GM12892 (cell line): ENCODE measurements at regions not wholly inside any gene's neighbourhood (a gene's known extent, or its start where the extent isn't known, plus 50 kb on each side); places are given as distances from the start of the nearest gene placed in this dataset.

Experiments
- DNase-seq: peaks from one replicate; pipeline ENCODE4 v3.0.0; 2011; ENCODE audit not compliant: insufficient read length
- FAIRE-seq: peaks from 2 replicates; lab custom pipeline; 2011; peaks lifted over from hg19 to GRCh38; lab: Jason Lieb, UNC
- POLR2A ChIP-seq: IDR thresholded peaks from 2 replicates; pipeline ENCODE4 v1.6.1; 2011; ENCODE audit warnings: low read depth, low read length, control low read depth
- POLR2AphosphoS5 ChIP-seq: IDR thresholded peaks from 2 replicates; pipeline ENCODE4 v1.6.1; 2011; ENCODE audit warnings: low read depth, low read length, control low read depth
- TAF1 ChIP-seq: IDR thresholded peaks from 2 replicates; pipeline ENCODE4 v1.6.1; 2011; ENCODE audit warnings: low read depth, mild to moderate bottlenecking, control low read depth, low read length, borderline replicate concordance

GRCh38 chr14:71610149-71610548 is 322.1 kb upstream of the RGS6 start:
- TF ChIP-seq POLR2A (no peak), POLR2AphosphoS5 (no peak), TAF1 (no peak)
- no peak for DNase-seq
- FAIRE-seq: no peak

- DNase-seq (no peak), FAIRE-seq (no peak)
- TF ChIP-seq POLR2A (no peak), TAF1 (no peak), POLR2AphosphoS5 (no peak)
Measured at GRCh38 chr14:71610797-71611196, 321.4 kb upstream of the RGS6 start.

DNA sequence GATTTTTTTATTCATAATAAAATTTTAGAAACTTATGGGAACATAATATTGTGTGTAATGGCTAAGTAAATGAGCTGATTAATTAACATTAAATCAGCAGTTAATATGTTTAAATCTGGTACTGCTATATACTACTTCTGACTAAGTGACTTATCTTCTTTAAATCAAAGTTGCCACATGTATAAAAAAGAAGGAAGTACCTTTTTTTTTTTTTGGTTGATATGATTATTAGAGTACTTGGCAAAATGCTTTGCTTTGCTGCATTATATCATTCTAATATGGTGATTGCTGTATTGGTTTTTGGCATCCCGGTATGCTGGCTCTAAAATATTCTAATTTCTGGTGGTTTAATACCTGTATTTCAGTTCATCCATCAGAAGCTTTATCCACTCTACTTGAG is 319.1 kb upstream of the RGS6 start:
- no peak for TF ChIP-seq POLR2AphosphoS5
- TF ChIP-seq POLR2A: no peak
- no peak for TF ChIP-seq TAF1
- DNase-seq: no peak
- no peak for FAIRE-seq

DNA sequence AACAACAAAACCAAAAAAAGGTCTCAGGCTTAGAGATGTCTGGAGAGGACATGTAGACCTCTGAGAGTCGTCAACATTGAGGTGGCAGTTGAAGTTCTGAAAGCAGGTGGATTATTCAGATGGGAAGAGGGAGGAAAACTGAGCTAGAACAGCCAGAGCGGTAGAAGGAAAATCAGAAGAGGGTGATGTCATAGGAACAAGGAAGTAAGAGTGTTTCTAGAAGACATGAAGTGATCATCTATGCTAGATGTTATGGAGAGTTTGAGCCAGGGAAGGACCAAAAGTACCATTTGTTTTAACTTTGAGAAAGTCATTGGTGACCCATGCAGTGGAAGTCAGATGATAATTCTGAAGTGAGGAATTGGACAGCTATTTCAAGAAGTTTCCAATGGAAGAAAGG is 316.2 kb upstream of the RGS6 start:
- FAIRE-seq (no peak), DNase-seq (no peak)
- TF ChIP-seq POLR2AphosphoS5 (no peak), POLR2A (no peak), TAF1 (no peak)

DNA sequence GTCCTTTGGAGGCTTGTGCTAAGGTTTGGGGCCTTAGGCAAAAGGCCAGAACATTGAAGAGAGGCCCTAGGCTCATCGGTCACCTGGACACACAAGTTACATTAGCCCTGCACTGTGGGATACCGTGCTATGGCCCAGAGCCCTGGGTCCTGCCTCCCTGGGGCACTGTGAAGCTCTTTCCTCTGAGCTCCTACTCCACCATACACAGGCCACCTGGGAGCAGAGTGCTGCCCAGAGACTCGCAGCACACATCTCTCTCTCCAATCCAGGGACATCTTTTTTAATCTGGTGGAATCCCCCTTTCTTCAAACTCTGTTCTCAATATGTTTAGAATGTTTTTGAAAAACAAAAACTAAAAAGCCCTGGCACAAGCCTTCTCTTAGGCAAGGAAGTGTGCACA is 314.2 kb upstream of the RGS6 start:
- DNase-seq (no peak), FAIRE-seq (no peak)

DNA sequence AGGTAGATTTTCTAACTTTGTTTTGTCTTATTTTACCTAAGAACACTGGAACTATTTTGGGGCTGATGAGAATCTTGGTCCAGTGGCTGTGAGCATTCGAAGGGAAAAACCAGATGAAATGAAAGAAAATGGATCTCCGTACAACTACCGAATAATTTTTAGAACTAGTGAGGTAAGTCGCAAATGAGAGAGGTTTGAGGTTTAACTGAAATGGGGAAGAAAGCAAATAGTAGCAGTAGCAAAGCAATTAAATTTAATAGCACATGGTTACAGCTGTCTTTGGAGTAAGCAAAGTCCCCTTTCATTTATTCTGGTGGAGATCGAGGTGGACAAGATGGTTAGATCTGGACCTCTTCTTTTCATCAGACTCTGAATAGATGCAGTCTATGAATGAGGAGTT is 313.5 kb upstream of the RGS6 start:
- TF ChIP-seq POLR2AphosphoS5: no peak
- no peak for TF ChIP-seq TAF1
- DNase-seq (no peak), FAIRE-seq (peak; percentile 78)

More for the DNA sequence above, 314.2 kb upstream of the RGS6 start:
- TF ChIP-seq TAF1 (no peak; the same call in 1 of the 2 replicates), POLR2AphosphoS5 (no peak), POLR2A (no peak)

DNA sequence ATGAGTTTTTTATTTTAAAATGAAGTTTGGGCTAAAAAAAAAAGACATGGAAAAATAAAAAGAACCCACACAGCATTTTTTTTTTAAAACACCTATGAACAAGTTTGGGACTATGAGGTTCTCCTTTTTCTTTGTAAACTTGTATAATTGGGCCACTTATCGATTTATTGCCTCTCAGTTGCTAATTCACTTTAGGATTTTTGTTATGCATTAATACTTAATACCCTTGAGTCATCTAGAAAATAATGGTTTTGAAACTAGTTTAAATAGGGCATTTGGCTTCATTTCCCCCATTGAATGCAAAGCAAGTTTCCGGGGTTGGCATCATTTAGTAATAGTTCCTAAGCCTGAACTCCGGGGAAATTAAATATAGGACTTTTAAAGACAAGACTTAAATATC is 312.8 kb upstream of the RGS6 start:
- TF ChIP-seq TAF1 (no peak), POLR2A (no peak), POLR2AphosphoS5 (no peak)
- FAIRE-seq: no peak

DNA sequence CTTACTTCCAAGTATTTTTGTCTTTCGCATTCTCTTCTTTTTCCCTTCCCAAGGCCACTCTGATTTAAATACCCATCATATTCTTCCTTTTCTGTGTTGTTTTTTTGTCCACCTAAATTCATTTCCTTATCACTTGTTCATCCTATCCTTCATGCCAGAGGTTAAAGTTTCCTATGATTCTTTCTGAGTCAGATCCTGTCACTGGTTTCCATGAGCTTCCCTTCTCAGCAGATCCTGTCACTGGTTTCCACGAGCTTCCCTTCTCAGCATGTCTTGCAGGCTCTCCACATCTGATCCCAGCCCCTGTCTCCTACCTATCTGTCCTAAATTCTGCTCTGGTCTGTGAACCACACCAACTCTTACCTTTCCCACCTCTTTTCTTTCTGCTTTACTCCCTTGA is 311.8 kb upstream of the RGS6 start:
- TF ChIP-seq POLR2AphosphoS5: no peak
- TF ChIP-seq POLR2A: no peak
- no peak for TF ChIP-seq TAF1
- DNase-seq (no peak), FAIRE-seq (no peak)

More for the DNA sequence above, 312.8 kb upstream of the RGS6 start:
- no peak for DNase-seq

DNA sequence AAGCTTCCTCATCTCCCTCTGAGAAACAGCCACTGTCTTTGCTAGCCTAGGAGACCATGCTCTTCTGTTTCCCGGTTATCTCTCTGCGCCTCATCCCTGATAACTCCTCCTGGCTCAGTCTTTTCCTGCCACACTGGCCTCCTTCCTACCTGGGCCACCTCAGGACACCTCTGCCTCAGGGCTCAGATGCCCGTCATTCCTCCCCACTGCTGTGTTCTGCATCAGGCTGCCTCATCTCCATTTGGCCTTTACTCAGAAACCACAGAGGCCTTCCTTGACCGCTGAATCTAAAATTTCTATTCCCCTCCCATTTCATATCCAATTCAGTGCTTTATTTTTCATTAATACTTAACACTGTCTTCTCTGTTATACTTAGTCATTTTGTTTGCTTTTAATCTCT is 311.0 kb upstream of the RGS6 start:
- FAIRE-seq (no peak), DNase-seq (no peak)
- no peak for TF ChIP-seq TAF1
- no peak for TF ChIP-seq POLR2AphosphoS5
- no peak for TF ChIP-seq POLR2A

DNA sequence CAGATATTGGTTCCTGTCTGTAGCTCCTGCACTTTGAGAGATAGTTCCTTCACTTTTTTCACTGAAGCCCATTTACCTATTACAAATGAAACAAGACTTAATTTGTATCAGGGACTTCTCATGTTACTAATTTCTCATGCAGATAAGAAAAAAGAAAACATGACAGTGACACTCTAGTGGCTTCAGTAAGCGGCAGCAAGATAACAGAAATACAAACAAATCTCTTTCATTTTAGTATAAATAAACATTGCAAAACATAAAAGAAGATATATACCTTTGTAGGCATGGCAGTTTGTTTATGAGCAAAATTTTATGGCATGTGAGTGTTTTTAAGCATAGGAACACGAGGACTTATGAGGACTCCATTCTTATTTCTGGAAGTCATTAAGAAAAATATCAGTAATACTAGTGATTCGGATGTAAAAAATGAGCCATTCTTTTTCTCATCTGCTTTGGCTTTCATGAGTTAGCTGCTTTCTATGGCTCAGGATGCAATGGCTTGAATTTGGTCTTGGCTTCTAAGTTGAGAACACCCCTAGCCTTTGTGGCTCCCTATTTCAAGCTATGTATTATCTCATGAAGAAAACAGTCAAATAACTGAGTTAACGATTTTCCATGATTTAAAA is 310.1 kb upstream of the RGS6 start:
- FAIRE-seq (no peak), DNase-seq (no peak)
- no peak for TF ChIP-seq POLR2A
- TF ChIP-seq TAF1: no peak
- TF ChIP-seq POLR2AphosphoS5: no peak

GRCh38 chr14:71623939-71624338 is 308.3 kb upstream of the RGS6 start:
- TF ChIP-seq POLR2A (no peak), POLR2AphosphoS5 (no peak), TAF1 (no peak)
- DNase-seq (no peak), FAIRE-seq (no peak)

DNA sequence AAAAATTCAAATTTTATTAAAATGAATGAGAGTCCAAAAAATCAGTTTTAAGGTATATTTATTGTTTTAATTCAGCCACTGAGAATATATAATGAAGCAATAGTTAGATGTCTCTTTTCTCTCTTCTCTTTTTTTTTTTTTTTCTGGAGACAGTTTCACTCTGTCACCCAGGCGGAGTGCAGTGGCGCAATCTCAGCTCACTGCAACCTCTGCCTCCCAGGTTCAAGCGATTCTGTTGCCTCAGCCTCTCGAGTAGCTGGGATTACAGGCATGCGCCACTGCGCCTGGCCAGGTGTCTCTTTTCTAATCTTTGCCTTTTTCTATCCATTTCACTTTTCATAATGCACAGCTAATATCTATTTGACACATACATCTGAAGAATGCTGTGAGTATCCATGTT is 307.1 kb upstream of the RGS6 start:
- DNase-seq: no peak
- FAIRE-seq: no peak
- TF ChIP-seq TAF1: no peak
- no peak for TF ChIP-seq POLR2A
